GM19324 (cell line): ENCODE measurements at regions not wholly inside any gene's neighbourhood (a gene's known extent, or its start where the extent isn't known, plus 50 kb on each side); places are given as distances from the start of the nearest gene placed in this dataset.

Experiments used
- ATAC-seq: cut with Tn5 transposase; IDR thresholded peaks from one replicate; pipeline ENCODE4 v1.9.1; 2021; ENCODE audit warnings: mild to moderate bottlenecking, moderate library complexity; ENCODE audit not compliant: unreplicated experiment, low FRiP score

DNA sequence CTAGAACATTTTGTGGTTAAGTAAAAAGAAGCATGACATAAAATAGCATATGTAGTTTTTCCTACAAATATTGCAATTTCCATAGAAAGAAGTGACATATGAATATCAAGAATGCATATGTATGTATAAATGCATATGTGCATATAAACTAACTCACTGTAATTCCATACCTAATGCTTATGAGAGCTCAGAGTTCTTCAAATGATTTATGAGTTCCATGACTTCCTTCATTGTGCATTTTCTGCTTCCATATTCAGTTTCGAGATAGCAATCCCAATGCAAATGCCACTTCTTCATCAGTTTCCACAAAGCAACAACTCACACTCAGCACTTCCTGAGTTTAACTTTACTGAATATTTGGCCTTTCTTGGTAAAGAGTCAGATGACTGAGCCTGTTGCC, 1744.3 kb upstream of the MIR17HG start:
- ATAC-seq, result no peak

DNA sequence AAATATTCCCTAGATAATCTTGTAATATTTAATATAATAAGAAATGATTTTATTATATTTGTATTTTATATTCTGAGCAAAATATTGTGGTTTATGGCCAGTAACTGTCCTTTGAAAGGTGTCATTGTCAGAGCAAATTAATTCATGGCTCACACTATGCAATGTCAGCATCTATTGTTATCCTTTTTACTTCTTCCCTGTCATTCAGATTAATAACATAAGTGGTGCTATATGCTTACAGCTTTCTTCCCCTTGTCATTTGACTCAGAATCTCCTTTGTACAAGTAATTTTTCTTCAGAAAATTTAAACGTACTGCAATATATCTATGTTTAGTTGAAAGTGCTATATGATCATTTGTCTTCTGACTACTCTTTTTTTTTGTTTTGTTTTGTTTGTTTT, 1738.2 kb upstream of the MIR17HG start:
- ATAC-seq, result no peak

DNA sequence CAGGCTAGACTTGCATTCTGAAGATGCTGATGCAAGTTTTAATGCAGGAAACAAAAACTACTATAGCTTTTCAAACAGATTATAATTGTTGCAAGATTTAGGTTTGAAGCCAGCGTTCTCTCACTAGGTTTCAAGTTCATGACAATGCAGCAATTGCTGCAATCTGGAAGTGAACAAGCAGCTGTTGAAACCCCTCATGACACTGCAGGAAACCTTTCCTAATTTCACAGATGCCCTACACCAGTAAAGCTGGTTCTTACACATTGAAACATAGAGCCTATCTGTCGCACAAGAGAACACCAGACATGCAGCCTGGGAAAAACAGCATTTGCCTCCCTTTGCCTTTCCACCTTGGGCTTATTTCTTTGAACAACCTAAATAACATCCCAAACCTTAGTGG, 1737.2 kb upstream of the MIR17HG start:
- no peak for ATAC-seq

DNA sequence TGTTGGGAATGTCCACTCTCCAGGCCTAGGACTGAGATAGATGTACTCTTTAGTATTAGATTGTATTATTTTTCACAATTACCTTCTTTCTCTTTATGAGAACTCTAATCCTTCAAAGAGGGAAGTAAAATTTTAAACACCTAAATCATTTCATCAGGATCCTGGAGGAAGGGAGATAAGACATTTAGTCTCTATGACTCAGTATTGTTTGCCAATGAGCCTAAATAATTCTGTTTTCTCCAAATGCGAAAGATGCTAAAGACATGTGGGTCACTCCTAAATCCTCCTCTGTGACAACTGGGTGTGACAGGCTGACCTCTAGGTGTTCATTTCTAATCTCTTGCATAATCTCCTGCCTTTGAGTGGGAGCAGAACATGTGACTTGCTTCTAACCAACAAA, 1736.6 kb upstream of the MIR17HG start:
- ATAC-seq, result no peak

DNA sequence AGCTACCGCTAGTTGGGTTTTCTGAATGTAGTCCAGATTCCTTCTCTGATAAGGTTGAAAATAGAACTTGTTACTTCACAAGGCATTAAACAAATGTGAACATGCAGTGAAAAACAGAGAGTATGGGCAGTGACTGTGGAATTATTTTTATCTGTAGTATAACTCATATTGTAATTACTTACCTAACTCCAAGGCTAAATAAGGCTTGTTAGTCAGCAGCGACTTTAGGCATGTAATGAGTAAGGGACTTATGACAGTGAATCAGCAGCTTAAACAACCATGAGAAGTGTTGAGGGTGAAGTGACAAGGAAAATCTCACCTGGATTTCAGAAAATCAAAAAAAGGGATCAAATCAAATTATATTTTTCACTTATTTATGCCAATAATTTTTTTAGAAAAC, 1719.5 kb upstream of the MIR17HG start:
- ATAC-seq, result no peak

DNA sequence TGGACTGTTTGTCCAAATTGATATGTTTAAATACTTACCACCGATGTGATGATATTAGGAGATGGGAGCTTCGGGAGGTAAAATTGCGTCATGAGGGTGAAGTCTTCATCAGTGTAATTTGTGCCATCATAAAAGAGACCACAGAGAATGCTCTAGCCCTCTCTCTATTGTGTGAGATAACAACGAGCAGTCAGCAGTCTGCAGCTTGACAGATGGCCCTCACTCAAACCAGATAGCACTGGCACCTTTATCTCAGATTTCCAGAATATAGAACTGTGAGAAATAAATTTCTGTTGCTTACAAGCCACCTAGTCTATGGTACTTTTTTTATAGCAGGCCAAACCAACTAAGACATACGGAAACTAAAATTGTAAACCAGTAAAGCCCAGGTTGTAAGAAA, 1718.9 kb upstream of the MIR17HG start:
- ATAC-seq, result no peak

DNA sequence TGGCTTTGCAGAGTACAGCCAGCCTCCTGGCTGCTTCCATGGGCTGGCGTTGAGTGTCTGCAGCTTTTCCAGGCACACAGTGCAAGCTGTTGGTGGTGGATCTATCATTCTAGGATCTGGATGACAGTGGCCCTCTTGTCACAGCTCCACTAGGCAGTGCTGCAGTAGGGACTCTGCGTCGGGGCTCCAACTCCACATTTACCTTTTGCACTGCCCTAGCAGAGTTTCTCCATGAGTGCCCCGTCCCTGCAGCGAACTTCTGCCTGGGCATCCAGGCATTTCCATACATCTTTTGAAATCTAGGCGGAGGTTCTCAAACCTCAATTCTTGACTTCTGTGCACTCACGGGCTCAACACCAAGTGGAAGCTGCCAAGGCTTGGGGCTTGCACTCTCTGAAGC, 1697.3 kb upstream of the MIR17HG start:
- ATAC-seq, result no peak

DNA sequence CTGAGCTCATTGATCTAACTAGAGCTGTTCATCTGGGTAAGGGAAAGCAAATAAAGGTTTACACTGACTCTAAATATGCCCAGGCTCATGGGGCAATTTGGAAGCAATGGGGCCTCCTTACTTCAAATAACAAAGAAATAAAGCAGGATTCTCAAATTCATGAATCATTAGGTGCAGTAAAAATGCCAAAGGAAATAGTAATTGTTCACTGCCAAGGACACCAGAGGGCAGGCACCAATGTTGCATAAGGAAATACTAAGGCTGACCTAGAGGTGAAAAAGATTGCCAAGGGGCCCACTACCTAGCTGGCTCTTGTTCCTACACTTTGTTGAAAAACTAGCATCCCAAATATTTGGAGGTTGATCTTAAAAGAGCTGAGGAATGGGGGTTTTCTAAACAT, 1686.7 kb upstream of the MIR17HG start:
- no peak for ATAC-seq

DNA sequence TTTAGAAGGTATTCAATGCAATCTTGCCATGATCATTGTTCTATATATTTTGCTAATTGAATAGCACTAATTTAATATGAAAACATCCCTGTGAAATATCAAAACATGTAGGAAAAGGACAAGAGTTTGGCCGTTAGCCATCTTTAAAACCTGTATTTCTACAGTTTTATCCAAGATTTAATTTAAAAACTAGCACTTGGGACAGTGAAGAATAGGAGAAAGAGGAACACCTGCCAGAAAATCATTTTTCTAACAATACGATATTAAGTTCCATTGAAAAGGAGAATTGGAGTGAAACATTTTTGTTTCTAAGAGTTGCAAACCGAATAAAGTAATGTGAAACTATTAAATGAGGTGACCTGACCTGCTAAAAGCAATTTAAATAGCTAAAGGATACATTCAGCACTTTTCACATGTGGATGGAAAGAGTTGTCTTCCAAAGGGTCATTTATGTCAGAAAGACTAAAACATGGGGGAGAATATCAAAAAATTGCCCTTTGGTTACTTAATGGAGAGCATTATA, 1673.6 kb upstream of the MIR17HG start:
- ATAC-seq, result no peak

DNA sequence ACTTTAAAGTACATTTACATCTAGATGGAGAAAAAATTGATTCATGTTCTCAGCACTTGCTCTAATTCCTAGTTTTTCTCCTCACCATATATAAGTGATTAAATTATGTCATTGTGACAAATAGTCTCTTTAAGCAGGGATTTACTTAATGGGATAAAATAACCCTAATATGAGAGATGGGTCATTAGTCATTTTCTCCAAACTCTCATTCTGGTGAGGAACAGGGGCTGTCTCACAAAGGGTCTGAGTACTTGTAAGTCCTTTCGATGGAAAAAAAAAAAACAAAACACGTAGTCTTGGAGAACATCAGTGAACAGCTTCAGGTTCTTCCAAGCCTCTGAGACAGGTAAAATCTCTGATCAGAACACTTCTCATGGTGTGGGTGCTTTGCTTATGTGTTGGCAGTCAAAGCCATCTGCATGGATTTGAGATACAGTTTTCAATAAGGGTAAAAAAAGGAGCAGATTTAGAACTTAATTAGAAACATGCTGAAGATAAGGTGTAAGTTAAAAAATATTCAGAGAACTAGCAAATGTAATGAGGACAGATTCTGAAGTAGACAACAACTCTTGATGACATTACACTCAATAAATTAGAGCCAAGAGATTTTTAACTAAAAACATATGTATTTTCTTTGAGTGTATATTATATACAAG, 1668.9 kb upstream of the MIR17HG start:
- ATAC-seq, result no peak

DNA sequence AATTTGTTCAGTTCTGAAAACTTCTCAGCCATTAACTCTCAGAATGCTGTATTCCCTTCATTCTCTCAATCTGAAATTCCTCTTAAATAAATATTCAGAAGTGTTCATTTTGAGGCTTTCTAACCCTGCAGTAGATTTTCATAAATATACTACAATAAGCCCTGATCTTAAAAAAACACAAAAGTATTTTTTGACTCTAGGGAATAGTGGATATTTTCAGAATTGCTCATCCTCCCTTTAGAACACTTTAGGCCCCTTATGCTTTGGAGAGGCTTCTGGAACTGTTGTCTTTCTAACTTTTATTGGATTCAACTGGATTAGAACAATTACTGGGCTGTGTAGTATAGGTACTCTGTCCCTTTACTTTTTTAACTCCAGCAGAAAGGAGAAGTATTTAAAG, 1662.6 kb upstream of the MIR17HG start:
- ATAC-seq, result no peak

DNA sequence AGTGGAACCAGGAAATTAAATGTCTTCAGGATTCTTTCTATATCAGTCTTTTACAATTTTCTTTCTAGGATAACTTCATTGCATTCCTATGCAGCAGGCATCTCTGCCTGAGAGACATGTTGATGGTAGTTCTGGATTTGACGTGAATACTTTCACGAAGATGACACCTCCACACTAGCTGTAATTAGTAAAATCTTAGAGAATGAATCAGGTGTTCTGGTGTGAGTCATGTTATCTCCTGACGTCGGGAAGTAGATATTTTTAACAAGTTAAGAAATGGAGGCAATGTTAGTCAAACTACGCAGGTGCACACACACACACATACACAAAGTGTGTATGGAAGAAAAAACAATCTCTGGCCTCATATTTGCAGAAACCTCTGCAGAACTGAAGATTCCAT, 1661.3 kb upstream of the MIR17HG start:
- no peak for ATAC-seq

DNA sequence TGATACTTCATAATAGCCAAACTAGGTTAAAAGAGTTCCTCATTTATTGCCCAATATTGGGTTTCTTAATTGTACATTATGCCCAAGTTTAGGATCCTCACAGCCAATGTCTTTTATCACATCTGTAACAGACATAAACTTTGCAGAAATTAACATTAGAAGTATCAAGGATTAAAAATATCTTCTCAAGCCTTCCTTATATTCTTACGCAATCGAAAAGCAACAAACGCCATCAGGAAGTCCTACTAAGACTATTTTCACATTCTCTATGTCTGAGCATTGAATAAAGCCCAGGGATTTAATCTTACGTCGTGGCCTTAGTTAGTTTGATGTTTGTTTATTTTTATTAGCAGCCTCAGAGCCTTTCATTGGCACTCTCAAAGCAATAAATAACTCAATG, 1660.4 kb upstream of the MIR17HG start:
- no peak for ATAC-seq

DNA sequence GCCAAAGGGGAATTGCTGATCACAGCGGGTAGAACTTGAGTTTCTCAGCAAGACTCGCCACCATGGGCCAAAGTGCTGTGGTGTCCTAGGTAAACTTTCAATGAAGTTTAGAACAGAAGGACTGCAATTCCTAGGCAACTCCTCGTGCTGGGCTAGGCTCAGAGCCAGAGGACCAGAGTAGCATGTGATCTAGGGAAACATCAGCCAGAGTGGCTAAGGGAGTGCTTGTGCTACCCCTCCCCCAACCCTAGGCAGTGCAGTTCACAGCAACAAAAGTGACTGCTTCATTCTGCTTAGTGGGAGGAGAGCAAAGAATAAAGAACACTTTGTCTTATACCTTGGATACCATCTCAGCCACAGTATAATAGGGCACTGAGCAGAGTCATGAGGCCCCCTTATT, 1658.6 kb upstream of the MIR17HG start:
- no peak for ATAC-seq

DNA sequence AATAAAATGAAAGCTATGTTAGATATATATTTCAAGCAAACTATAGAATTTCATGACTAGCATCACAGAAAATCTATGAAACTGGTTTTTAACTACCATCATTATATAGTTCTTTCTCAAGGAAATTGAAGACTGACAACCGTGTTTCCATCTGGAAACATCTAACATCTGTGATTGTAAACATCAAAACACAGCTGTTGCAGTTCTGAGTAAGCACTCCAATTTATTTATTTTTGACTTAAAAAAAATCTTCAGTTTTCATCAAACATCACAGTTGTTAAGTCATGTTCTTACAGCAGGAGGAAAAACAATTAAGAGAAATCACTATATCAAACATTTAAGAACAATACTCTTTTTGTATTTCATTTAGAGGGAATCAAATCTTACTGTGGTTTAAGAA, 1653.0 kb upstream of the MIR17HG start:
- no peak for ATAC-seq

DNA sequence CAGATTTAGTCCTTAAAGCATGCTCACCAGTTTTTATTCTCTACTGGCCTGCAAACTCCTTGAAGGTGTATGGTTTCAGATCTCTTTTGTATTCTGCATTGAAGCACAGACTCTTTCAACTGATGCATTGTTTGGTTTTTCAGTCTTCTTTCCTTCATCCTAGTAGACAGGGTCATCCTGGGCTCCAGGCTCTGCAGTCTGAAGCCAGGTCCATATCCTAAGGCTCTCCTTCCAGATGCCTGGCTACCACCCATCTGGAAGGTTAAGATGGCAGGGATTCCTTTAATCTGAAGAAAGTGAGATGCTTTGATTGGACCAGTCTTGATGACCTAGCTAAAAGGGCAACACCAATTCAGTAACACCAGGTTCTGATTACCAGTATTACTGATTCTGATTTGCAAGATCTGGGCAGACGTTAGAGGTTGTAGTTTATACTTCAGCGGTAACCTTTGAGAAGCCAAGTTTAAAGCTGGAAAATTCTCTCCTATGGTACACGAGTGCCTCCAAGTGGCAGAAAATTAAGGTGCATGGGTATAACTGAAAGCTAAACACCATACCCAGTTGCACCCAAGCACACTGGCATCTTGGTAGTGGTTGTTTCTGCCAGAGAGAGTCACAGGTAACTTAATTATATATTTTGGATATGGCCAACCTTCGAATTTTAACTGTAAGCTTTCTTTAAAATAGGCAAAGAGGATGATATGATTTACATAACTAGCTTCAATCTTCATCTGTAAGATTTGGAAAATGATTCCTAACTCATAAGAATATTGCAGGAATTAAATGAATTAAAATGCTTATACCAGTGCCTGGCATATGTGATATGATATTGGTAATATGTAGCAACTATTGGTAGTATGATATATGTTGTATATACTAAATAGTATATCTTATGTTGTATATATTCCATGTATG, 1651.9 kb upstream of the MIR17HG start:
- ATAC-seq, result no peak

DNA sequence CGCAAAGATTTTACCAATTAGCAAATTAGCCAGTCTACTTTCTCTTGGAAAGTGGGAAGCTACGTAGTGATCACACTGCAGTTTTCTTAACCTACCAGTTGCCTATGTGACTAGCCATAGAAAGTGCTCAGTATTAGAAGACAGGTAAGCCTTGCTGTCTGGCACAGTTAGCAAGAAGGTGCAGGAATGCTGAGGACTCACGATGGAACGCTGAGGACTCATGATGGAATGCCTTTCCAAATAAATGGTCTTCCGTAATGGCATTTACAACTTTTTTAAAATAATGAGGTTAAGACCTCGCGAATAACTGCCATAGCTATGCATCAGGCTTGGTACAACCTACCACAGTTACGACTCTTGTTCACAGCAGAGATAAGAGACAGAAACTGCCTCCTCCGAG, 1645.6 kb upstream of the MIR17HG start:
- no peak for ATAC-seq

DNA sequence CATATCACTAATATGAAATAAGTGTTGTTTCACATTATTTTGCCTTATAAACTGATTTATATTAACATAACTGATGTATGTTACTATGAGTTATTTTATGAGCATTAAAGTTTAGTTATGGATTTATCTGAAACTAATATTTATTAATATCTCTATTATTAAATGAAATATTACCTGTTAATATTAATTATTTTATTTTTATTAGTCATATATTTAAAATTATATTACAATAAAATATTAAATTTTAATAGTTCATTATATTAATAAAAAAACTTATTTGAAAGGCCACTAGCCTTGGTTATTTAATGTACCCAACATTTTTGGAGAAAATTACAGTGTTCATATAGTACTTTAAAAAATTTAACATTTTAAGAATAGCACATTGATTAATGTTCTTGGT, 1643.4 kb upstream of the MIR17HG start:
- ATAC-seq, result no peak

DNA sequence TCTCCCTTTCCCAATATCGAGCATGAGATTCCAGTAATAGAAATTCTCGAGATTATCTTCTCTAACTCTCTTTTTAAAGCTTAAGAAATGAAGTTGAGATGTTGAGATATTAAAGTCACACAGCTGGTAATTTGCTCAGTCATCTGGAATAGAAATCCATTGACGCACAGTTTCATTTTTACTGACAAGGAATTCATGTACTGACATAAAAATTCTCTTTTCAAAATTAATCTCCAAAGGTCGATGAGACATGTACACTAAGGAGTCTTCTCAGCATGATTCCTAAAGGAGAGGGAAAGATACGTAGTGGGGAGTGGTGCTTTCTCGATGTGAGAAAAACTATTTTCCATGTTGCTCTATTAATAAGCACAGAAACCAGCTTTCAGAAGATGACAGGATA, 1639.5 kb upstream of the MIR17HG start:
- no peak for ATAC-seq

DNA sequence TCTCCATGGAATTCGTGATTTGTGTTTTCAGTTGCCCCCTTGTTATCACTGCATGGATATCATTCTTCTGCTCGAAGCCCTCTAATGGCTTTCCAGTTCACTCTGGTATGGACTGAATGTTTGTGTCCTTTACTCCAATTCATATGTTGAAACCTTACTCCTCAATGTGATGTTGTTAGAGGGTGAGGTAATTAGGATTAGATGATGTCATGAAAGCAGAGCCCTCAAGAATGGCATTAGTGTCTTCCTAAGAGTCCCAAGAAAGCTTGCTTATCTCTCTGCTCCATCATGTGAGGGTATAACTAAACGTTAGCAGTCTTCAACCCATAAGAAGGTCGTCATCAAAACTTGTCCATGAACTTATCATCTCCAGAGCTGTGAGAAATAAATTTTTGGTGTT, 1626.3 kb upstream of the MIR17HG start:
- ATAC-seq, result no peak

DNA sequence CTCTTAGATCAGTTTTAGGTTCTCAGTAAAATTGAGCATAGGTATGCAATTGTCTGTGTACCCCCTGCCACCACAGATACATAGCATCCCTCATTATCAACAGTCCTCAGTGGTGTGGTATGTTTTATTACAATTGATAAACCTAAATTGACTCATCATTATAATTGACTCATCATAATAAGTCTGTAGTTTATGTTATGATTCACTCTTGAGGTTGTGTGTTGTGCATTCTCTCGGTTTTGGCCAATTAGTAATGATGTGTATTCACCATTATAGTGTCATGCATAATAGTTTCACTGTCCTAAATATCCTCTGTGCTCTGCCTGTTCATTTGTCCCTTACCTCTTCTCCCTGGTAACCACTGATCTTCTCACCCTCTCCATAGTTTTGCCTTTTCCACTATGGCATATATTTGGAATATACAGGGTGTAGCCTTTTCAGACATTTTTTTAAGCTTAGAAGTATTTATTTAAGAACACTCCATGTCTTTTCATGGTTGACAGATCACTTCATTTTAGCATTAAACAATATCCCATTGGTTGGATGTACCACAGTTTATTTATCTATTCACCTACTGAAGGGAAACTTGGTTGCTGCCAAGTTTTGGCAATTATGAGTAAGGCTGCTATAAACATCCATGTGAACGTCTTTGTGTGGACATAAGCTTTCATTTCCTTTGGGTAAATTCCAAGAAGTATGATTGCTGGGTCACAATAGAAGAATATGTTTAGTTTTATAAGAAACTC, 1620.6 kb upstream of the MIR17HG start:
- no peak for ATAC-seq
